Stimulated activated naive B cell treated with anti-CD40 and anti-IgM and Interleukin-4, amounts not matched to agents 10 μg/mL and 1 μg/mL and 100 μg/mL, for 72 hours (primary cell): ENCODE measurements at regions not wholly inside any gene's neighbourhood (a gene's known extent, or its start where the extent isn't known, plus 50 kb on each side); places are given as distances from the start of the nearest gene placed in this dataset.

Source experiments
- ATAC-seq, 2 donors: fragments of 150-1000 bp; cut with Tn5 transposase; replicated peaks; 2 replicates each; pipeline ENCODE4 v1.10.0; 2021; ENCODE audit warnings: moderate library complexity in 1 of 2
- DNase-seq: peaks from one replicate; pipeline ENCODE4 v3.0.0; 2021
- H3K27ac Mint-ChIP-seq: one replicate; pipeline ENCODE4 v1.8.0; 2022; ENCODE audit warnings: mild to moderate bottlenecking, mixed read lengths
- H3K27me3 Mint-ChIP-seq, 2 donors: one replicate each; pipeline ENCODE4 v1.8.0; 2022; ENCODE audit warnings: mixed read lengths in 2 of 2
- H3K36me3 Mint-ChIP-seq, 2 donors: one replicate each; pipeline ENCODE4 v1.8.0; 2022; ENCODE audit warnings: mixed read lengths in 2 of 2, mild to moderate bottlenecking in 1 of 2
- H3K4me1 Mint-ChIP-seq, 2 donors: one replicate each; pipeline ENCODE4 v1.8.0; 2022; ENCODE audit warnings: mixed read lengths in 2 of 2, mild to moderate bottlenecking in 1 of 2
- H3K4me3 Mint-ChIP-seq, 2 donors: one replicate each; pipeline ENCODE4 v1.8.0; 2022; ENCODE audit warnings: mild to moderate bottlenecking in 2 of 2, mixed read lengths in 2 of 2, moderate library complexity in 1 of 2
- H3K9me3 Mint-ChIP-seq, 2 donors: one replicate each; pipeline ENCODE4 v1.8.0; 2022; ENCODE audit warnings: mixed read lengths in 2 of 2, mild to moderate bottlenecking in 1 of 2

- Mint-ChIP-seq H3K9me3 (no peaks in the 10 kb centered on the region), H3K36me3 (no peaks in the 10 kb centered on the region), H3K27ac (no peak overlapping the region), H3K27me3 (peaks cover 19 to 31% of the 10 kb centered on the region in 2 donors), H3K4me1 (peaks cover 0 to 2% of the 10 kb centered on the region in 2 donors), H3K4me3 (no peak overlapping the region)
- DNase-seq: no peak
- ATAC-seq: no peak
Observed at GRCh38 chr10:77716458-77717317, 79.1 kb upstream of the KCNMA1 start.

GRCh38 chr10:77715536-77715935, 77.9 kb upstream of the KCNMA1 start:
- ATAC-seq (no peak), DNase-seq (no peak)
- Mint-ChIP-seq H3K27me3 (peaks cover 30 to 43% of the 10 kb centered on the region in 2 donors), H3K4me3 (no peak overlapping the region), H3K36me3 (no peaks in the 10 kb centered on the region), H3K4me1 (peaks cover 9 to 10% of the 10 kb centered on the region in 2 donors), H3K27ac (no peak overlapping the region), H3K9me3 (no peaks in the 10 kb centered on the region)

GRCh38 chr10:77715088-77715487, 77.5 kb upstream of the KCNMA1 start:
- no peak overlapping the region for H3K4me3 Mint-ChIP-seq
- no peaks in the 10 kb centered on the region for H3K36me3 Mint-ChIP-seq
- ATAC-seq (no peak), DNase-seq (no peak)
- peaks cover 10 to 11% of the 10 kb centered on the region in 2 donors for H3K4me1 Mint-ChIP-seq
- peaks cover 34 to 47% of the 10 kb centered on the region in 2 donors for H3K27me3 Mint-ChIP-seq
- H3K27ac Mint-ChIP-seq: no peak overlapping the region
- H3K9me3 Mint-ChIP-seq: no peaks in the 10 kb centered on the region

GRCh38 chr10:77713521-77714280, 76.1 kb upstream of the KCNMA1 start:
- Mint-ChIP-seq H3K9me3 (no peaks in the 10 kb centered on the region), H3K27me3 (peaks cover 30 to 50% of the 10 kb centered on the region in 2 donors), H3K4me1 (peaks cover 10 to 11% of the 10 kb centered on the region in 2 donors), H3K4me3 (no peak overlapping the region), H3K36me3 (no peaks in the 10 kb centered on the region), H3K27ac (no peak overlapping the region)
- ATAC-seq (no peak), DNase-seq (no peak)

GRCh38 chr10:77712207-77712606, 74.6 kb upstream of the KCNMA1 start:
- DNase-seq: no peak
- Mint-ChIP-seq H3K9me3 (no peaks in the 10 kb centered on the region), H3K4me3 (no peak overlapping the region), H3K4me1 (peaks cover 10 to 11% of the 10 kb centered on the region in 2 donors), H3K27me3 (peaks cover 30 to 46% of the 10 kb centered on the region in 2 donors), H3K36me3 (no peaks in the 10 kb centered on the region), H3K27ac (no peak overlapping the region)
- no peak for ATAC-seq

- no peak overlapping the region for H3K27ac Mint-ChIP-seq
- H3K27me3 Mint-ChIP-seq: peaks cover 33 to 46% of the 10 kb centered on the region in 2 donors
- H3K4me3 Mint-ChIP-seq: peak overlapping the region in 1 of 2 donors; percentile 66
- no peak for DNase-seq
- H3K36me3 Mint-ChIP-seq: no peaks in the 10 kb centered on the region
- H3K4me1 Mint-ChIP-seq: peaks cover 10 to 11% of the 10 kb centered on the region in 2 donors
- no peaks in the 10 kb centered on the region for H3K9me3 Mint-ChIP-seq
- ATAC-seq: peak in 1 of 2 donors; percentile 7
Observed at GRCh38 chr10:77711683-77712049, 74.1 kb upstream of the KCNMA1 start.

- peak overlapping the region; percentile 66 to 81 for H3K4me3 Mint-ChIP-seq
- ATAC-seq (peak; percentile 90 to 94), DNase-seq (peak; percentile 49)
- no peaks in the 10 kb centered on the region for H3K36me3 Mint-ChIP-seq
- peaks cover 34 to 46% of the 10 kb centered on the region in 2 donors for H3K27me3 Mint-ChIP-seq
- peaks cover 10 to 11% of the 10 kb centered on the region in 2 donors for H3K4me1 Mint-ChIP-seq
- no peaks in the 10 kb centered on the region for H3K9me3 Mint-ChIP-seq
- peak overlapping the region; percentile 42 for H3K27ac Mint-ChIP-seq
Observed at GRCh38 chr10:77710759-77711682, 73.4 kb upstream of the KCNMA1 start.

- peaks cover 10 to 11% of the 10 kb centered on the region in 2 donors for H3K4me1 Mint-ChIP-seq
- peaks cover 34 to 53% of the 10 kb centered on the region in 2 donors for H3K27me3 Mint-ChIP-seq
- peak overlapping the region in 1 of 2 donors; percentile 31 for H3K4me3 Mint-ChIP-seq
- H3K9me3 Mint-ChIP-seq: no peaks in the 10 kb centered on the region
- H3K36me3 Mint-ChIP-seq: no peaks in the 10 kb centered on the region
- H3K27ac Mint-ChIP-seq: peak overlapping the region; percentile 88
- DNase-seq (peak; percentile 20), ATAC-seq (peak in 1 of 2 donors; percentile 56)
Observed at GRCh38 chr10:77710081-77710551, 72.5 kb upstream of the KCNMA1 start.

- H3K27me3 Mint-ChIP-seq: peaks cover 28 to 50% of the 10 kb centered on the region in 2 donors
- no peaks in the 10 kb centered on the region for H3K9me3 Mint-ChIP-seq
- no peaks in the 10 kb centered on the region for H3K36me3 Mint-ChIP-seq
- H3K4me3 Mint-ChIP-seq: no peak overlapping the region
- no peak for ATAC-seq
- peaks cover 10 to 11% of the 10 kb centered on the region in 2 donors for H3K4me1 Mint-ChIP-seq
- H3K27ac Mint-ChIP-seq: no peak overlapping the region
- DNase-seq: no peak
Observed at GRCh38 chr10:77707570-77707969, 70.0 kb upstream of the KCNMA1 start.

- Mint-ChIP-seq H3K27ac (no peak overlapping the region), H3K4me1 (peaks cover 0 to 2% of the 10 kb centered on the region in 2 donors), H3K27me3 (peaks cover 11 to 17% of the 10 kb centered on the region in 2 donors), H3K36me3 (no peaks in the 10 kb centered on the region), H3K4me3 (no peak overlapping the region), H3K9me3 (no peaks in the 10 kb centered on the region)
- DNase-seq: no peak
- ATAC-seq: no peak
Observed at GRCh38 chr10:77702166-77702565, 64.6 kb upstream of the KCNMA1 start.

- H3K27ac Mint-ChIP-seq: no peak overlapping the region
- no peak overlapping the region for H3K4me3 Mint-ChIP-seq
- H3K4me1 Mint-ChIP-seq: peaks cover 0 to 2% of the 10 kb centered on the region in 2 donors
- no peak for DNase-seq
- no peaks in the 10 kb centered on the region for H3K9me3 Mint-ChIP-seq
- no peaks in the 10 kb centered on the region for H3K36me3 Mint-ChIP-seq
- H3K27me3 Mint-ChIP-seq: peaks cover 8 to 14% of the 10 kb centered on the region in 2 donors
- no peak for ATAC-seq
Observed at GRCh38 chr10:77700086-77700485, 62.5 kb upstream of the KCNMA1 start.

GRCh38 chr10:77699080-77699645, 61.6 kb upstream of the KCNMA1 start:
- Mint-ChIP-seq H3K27me3 (peaks cover 10 to 11% of the 10 kb centered on the region in 2 donors), H3K4me3 (no peak overlapping the region), H3K27ac (no peak overlapping the region), H3K4me1 (peaks cover 0 to 2% of the 10 kb centered on the region in 2 donors), H3K9me3 (no peaks in the 10 kb centered on the region), H3K36me3 (no peaks in the 10 kb centered on the region)
- ATAC-seq (peak in 1 of 2 donors; percentile 47), DNase-seq (no peak)

GRCh38 chr10:77698267-77698931, 60.8 kb upstream of the KCNMA1 start:
- no peaks in the 10 kb centered on the region for H3K9me3 Mint-ChIP-seq
- H3K36me3 Mint-ChIP-seq: no peaks in the 10 kb centered on the region
- ATAC-seq (no peak), DNase-seq (no peak)
- peaks cover 0 to 2% of the 10 kb centered on the region in 2 donors for H3K4me1 Mint-ChIP-seq
- H3K27ac Mint-ChIP-seq: no peak overlapping the region
- H3K27me3 Mint-ChIP-seq: peaks cover 11 to 13% of the 10 kb centered on the region in 2 donors
- no peak overlapping the region for H3K4me3 Mint-ChIP-seq
